PFSK-1 (cell line): ENCODE measurements at regions not wholly inside any gene's neighbourhood (a gene's known extent, or its start where the extent isn't known, plus 50 kb on each side); places are given as distances from the start of the nearest gene placed in this dataset.

ENCODE experiments used
- FOXP2 ChIP-seq: optimal IDR thresholded peaks from 2 replicates; pipeline ENCODE3; 2011; ENCODE audit warnings: borderline replicate concordance, control low read depth, inconsistent platforms; ENCODE audit not compliant: insufficient read depth; ENCODE audit errors: extremely low read length, extremely low read depth
- SIN3A ChIP-seq: IDR thresholded peaks from 2 replicates; pipeline ENCODE4 v1.6.1; 2012; ENCODE audit warnings: mild to moderate bottlenecking, low read length, moderate library complexity, borderline replicate concordance; ENCODE audit not compliant: insufficient read depth
- TAF1 ChIP-seq: IDR thresholded peaks from 2 replicates; pipeline ENCODE4 v1.6.1; 2012; ENCODE audit warnings: low read length, control low read depth, borderline replicate concordance; ENCODE audit not compliant: insufficient read depth

- no peak for TF ChIP-seq FOXP2
- TF ChIP-seq SIN3A, result no peak
- no peak for TF ChIP-seq TAF1
These were observed 617.8 kb downstream of the MRPL39 start for GRCh38 chr21:24989516-24989915.
